HG02610 (cell line): ENCODE measurements at regions not wholly inside any gene's neighbourhood (a gene's known extent, or its start where the extent isn't known, plus 50 kb on each side); places are given as distances from the start of the nearest gene placed in this dataset.
"Not testable (repeated sequence)": the region's sequence is repeated elsewhere in the genome, so short reads cannot be mapped to it uniquely, and the experiment has no call there.

Experiments used
- ATAC-seq: cut with Tn5 transposase; IDR thresholded peaks from one replicate; pipeline ENCODE4 v1.9.1; 2021; ENCODE audit warnings: mild to moderate bottlenecking, moderate library complexity; ENCODE audit not compliant: unreplicated experiment

- ATAC-seq: no peak
Observed at GRCh38 chr10:90229486-90229885, 528.1 kb downstream of the KIF20B start.

DNA sequence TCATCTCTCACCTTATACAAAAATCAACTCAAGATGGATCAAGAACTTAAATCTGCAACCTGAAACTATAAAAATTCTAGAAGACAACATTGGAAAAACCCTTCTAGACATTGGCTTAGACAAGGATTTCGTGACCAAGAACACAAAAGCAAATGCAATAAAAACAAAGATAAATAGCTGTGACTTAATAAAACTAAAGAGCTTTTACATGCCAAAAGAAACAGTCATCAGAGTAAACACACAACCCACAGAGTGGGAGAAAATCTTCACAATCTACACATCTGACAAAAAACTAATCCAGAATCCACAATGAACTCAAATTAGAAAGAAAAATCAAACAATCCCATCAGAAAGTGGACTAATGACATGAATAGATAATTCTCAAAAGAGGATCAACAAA is 532.4 kb downstream of the KIF20B start:
- not testable (repeated sequence) for ATAC-seq

DNA sequence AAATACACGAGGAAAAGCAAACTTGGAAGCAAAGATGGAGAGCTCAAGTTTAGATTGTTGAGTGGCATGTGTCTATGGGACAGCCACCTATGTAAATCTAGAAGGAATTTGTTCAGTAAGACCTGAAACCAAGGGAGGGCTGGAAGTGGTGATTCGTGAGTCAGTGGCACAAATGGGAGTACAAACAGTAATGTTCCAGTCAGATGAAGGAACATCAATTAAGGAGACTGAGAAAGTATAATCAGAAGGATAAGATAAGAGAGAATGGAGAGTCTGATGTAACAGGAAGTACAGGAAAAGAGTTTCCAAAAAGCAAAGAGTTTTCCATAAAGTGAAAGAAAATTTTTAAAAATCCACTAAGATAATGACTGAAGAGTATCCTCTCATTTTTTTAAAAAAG is 544.2 kb downstream of the KIF20B start:
- no peak for ATAC-seq

GRCh38 chr10:90250784-90251183 is 549.4 kb downstream of the KIF20B start:
- ATAC-seq: not testable (repeated sequence)

DNA sequence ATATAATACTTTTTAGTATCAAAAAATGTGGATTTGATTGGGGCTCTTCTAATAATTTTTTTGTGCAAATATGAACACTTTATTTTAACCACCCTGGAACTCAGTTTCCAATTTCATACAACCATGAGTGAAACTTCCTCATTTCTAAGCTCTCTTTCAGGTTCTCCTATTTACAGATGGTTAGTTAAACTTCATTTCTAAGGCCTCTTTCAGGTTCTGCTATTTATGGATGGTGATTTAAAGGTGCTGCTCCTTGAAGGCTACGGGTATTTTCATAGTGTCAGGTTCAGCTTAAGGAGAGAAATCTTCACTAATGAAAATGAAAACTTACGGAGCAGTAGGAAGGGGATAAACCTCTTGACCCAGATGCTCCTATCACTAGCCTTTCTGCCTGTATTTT is 568.3 kb downstream of the KIF20B start:
- ATAC-seq: no peak

GRCh38 chr10:90274721-90275468 is 573.5 kb downstream of the KIF20B start:
- ATAC-seq: no peak

- ATAC-seq: no peak
Observed at GRCh38 chr10:90276894-90277475, 575.6 kb downstream of the KIF20B start.

- ATAC-seq: no peak
Observed at GRCh38 chr10:90286406-90286805, 571.4 kb downstream of the HTR7 start.

GRCh38 chr10:90286941-90287340 is 570.9 kb downstream of the HTR7 start:
- ATAC-seq: no peak

DNA sequence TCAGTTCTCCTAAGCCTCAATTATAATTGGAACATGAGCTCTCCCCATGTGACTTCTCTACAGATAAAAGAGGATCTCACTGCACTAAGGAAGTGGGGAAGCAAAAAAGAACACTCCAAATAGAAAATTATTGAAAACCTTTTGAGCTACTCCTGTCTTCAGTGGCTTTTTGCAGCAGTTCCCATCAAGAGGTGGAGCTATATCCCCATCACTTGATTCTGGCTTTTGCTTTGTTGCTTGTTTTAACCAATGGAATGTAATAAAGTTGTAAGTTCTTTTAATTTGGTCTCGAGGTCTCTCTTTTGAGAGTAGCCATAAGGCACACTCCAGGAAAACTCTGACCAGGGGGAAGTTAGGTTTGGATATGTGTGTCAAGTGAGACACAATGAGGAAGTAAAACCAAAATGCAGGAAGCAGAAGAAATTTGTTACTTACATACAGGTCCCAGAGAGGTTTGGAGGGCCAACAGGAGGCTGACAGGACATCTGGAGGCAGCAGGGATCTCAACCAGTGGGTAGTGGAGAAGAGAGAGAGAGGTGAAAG is 569.4 kb downstream of the HTR7 start:
- no peak for ATAC-seq

GRCh38 chr10:90289037-90289436 is 568.8 kb downstream of the HTR7 start:
- ATAC-seq: no peak

GRCh38 chr10:90293616-90294015 is 564.2 kb downstream of the HTR7 start:
- no peak for ATAC-seq

GRCh38 chr10:90294821-90295540 is 562.9 kb downstream of the HTR7 start:
- ATAC-seq: not testable (repeated sequence)

- ATAC-seq: not testable (repeated sequence)
Observed at GRCh38 chr10:90302031-90302430, 555.8 kb downstream of the HTR7 start.

- no peak for ATAC-seq
Observed at GRCh38 chr10:90302758-90303481, 554.9 kb downstream of the HTR7 start.

DNA sequence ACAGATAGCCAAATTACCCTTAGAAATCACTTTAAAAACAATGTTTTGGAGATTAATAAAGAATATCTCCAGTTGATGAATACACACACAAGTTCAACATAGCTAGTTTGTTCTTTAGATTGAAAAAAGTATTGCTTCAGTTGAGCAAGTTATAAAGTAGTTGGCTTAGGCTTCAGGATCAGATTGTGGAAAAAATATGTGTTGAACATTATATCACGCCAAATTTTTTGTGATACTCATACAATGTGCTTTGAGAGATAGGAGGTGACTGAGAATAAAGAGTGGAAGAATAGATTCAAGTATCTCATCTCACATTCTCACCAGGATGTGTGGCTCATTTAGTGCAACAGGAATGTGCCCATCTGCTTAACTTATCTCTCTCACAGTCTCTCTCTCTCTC is 553.3 kb downstream of the HTR7 start:
- ATAC-seq: no peak

DNA sequence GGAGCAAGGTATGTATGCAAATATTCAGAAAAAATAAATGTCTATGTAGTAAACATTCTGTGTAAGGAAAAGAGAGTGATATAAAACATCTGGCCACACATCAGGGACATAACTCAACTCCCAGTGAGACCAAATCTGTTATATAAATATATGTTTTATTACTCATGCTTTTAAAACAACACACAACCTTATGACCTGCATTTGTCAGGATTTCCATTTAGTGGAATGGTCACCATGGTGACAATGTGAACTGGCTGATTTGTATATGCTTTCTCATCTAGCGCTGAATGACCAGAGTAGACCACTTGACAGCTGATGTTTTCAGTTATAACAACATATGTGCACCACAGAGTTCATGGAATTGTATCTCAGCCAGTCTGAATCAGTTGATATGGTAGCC is 551.7 kb downstream of the HTR7 start:
- ATAC-seq: no peak

DNA sequence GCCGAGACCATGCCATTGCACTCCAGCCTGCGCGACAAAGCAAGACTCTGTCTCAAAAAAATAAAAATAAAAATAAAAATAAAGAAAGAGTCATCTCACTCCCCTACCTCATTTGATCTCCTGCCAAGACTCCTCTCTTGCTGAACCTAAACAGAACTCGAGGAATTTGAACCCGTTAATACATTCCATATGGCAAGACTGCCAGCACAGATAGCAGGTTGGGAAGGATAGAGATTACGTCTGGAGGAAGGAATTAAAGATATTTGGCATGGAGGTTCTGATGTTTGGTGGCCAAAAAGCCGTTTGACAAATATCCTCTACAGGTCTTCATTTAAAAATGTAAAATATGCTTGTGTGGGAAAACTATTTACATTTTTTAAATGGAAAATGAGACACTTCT is 549.6 kb downstream of the HTR7 start:
- ATAC-seq: no peak

DNA sequence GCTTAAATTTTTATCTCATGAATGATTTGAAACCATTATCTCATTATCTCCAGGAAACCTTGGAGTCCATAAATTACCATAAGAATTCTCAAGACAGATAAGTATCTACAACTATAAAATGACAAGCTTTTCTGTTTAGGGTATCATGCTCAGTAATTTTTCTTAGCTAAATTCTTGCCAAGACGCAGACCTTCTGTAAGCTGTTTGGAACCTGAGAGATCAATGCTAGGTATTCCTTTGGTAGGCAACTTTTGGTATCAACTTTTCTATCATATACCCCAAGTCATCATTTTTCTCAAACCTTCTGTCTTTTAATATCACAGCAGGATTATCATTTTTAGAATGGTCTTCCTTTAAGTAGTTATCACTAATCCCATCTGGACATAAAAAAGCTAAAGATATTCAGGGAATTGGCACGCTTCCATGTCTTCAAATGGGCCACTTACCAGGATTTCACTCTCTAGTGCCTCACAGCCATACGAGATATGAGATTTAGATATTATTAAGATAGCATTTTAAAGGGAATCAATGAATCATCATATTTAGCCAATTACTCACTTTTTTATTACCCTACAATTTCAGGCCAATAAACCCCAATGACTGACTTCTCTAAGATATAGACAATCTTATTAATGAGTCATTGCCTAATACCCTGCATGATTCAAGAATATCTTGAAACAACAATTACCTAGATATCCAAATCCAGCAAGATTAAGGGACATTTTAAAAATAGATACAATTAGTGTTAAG is 544.1 kb downstream of the HTR7 start:
- no peak for ATAC-seq

DNA sequence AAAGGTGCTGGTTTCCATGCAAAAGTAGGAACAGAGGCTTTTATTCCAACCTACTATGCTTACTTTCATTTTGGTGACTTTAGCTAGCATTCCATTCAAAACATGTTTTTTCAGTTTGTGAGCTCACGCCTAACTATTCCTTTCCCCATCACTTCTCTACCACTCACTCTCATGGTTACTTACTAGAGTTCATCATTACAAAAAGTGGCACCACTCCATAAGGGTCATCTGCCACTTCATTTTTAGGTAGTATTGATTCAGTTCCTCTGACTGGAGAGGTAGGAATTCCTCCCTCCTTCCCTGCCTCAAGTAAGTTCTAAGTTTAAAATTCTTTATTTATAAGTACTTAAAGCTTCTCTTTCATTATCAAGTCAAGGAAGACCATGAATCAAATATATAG is 543.1 kb downstream of the HTR7 start:
- no peak for ATAC-seq
